ENCODE measurements at regions not wholly inside any gene's neighbourhood (a gene's known extent, or its start where the extent isn't known, plus 50 kb on each side); places are given as distances from the start of the nearest gene placed in this dataset.

DNA sequence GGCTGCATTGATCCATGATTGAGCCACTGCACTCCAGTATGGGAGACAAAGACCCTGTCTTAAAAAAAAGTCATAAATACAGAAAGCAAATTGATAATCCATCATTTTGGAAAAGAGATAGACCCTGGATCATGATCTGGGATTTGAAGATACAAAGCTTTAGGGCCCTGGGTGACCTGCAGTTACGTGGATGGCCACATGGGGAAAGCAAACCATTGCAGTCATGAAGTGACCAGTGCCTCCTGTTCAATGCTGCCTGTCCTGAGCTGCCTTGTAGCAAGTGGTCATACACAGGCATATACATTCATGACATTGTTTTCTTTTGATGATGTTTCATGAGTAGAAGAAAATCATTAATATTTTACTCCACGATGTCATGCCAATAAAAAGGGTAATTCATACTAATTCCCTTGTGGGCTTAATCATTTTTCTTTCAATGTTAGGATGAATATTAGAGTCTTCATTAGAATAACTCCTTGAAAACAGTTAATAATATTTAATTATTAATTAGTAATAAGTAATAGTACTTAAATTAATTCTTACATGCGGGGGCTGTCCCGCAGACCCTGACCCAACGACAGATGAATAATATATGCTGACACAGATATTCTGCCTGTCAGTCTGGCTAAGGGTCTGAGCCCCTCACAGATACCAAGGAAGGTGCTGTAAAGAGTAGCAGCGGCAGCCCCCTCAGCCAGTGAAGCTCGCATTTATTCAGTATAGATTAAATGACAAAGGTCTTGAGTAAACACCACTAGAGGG is 109.0 kb upstream of the UNC13C start:
- Histone ChIP-seq H3K18ac (ENCODE audit: insufficient read length, low read depth, low read length) (no peak overlapping the region), H3K79me2 (ENCODE audit: insufficient read depth, low read length) (no peaks in the 10 kb centered on the region), H4K8ac (replicated peaks; ENCODE audit: insufficient read length, low read depth, low read length) (no peak overlapping the region), H3K9me3 (ENCODE audit: control insufficient read depth, low read depth, low read length) (no peaks in the 10 kb centered on the region), H3K4me2 (ENCODE audit: insufficient read depth, insufficient read length, low read length) (no peak overlapping the region), H3T11ph (ENCODE audit: low read length) (no peak overlapping the region), H3K23me2 (ENCODE audit: insufficient read length, low read depth, low read length, poor library complexity, severe bottlenecking) (no peaks in the 10 kb centered on the region), H4K91ac (ENCODE audit: insufficient read length, low read depth, low read length) (no peak overlapping the region), H3K27me3 (ENCODE audit: insufficient read depth, low read length) (no peaks in the 10 kb centered on the region), H2BK20ac (ENCODE audit: low read depth, low read length, poor library complexity, severe bottlenecking) (no peak overlapping the region), H2BK5ac (ENCODE audit: insufficient read length, low read length) (no peak overlapping the region), H3K9ac (ENCODE audit: extremely low read depth, insufficient read length, low read length) (no peak overlapping the region), H3K27ac (ENCODE audit: insufficient read length, low read depth, low read length) (no peak overlapping the region), H3K4me1 (ENCODE audit: insufficient read depth, low read length) (no peaks in the 10 kb centered on the region), H2BK15ac (ENCODE audit: low read depth, low read length) (no peak overlapping the region), H2BK120ac (ENCODE audit: low read depth, low read length, poor library complexity, severe bottlenecking) (no peak overlapping the region), H3K56ac (ENCODE audit: insufficient read length, low read depth, low read length) (no peak overlapping the region), H4K20me1 (ENCODE audit: control insufficient read depth, insufficient read depth, insufficient read length) (no peaks in the 10 kb centered on the region), H3K4ac (ENCODE audit: low read depth, low read length) (no peak overlapping the region), H2BK12ac (ENCODE audit: insufficient read length, low read depth, low read length) (no peak overlapping the region), H3K23ac (ENCODE audit: insufficient read length, low read depth, low read length) (no peak overlapping the region), H3K79me1 (ENCODE audit: insufficient read depth, low read depth, low read length, poor library complexity, severe bottlenecking) (no peaks in the 10 kb centered on the region), H3K14ac (ENCODE audit: insufficient read depth, low read length) (no peak overlapping the region), H2AK5ac (ENCODE audit: insufficient read length, low read length) (no peak overlapping the region), H4K5ac (ENCODE audit: insufficient read length, low read depth, low read length) (no peak overlapping the region), H2AFZ (ENCODE audit: low read length) (no peak overlapping the region)
- no peak overlapping the region for H3K27ac Mint-ChIP-seq
- TF ChIP-seq CTCF (conservative IDR thresholded peaks at IDR 0.05): peak; percentile 58
- no CpG with 5 or more reads among the region's 7 CpGs for WGBS (ENCODE audit: extremely low coverage, insufficient read length, low lambda C conversion rate)
- peak; percentile 38 for DNase-seq
- H3K27me3 Mint-ChIP-seq (ENCODE audit: low read depth): peaks cover 5% of the 10 kb centered on the region
- H3K36me3 Mint-ChIP-seq (ENCODE audit: insufficient read depth in 1 of 3, low read depth in 3 of 3): peaks cover 0 to 11% (median 0%) of the 10 kb centered on the region in 3 experiments; a peak in 3 of 7 replicates
- H3K4me3 Mint-ChIP-seq: no peak overlapping the region
- H3K4me1 Mint-ChIP-seq: no peaks in the 10 kb centered on the region
- H3K9me3 Mint-ChIP-seq: peaks cover 8 to 9% of the 10 kb centered on the region in 2 experiments; a peak in 3 of 5 replicates
